HepG2 (cell line): ENCODE measurements at regions not wholly inside any gene's neighbourhood (a gene's known extent, or its start where the extent isn't known, plus 50 kb on each side); places are given as distances from the start of the nearest gene placed in this dataset.

ENCODE experiments used
- ATAC-seq: fragments of 200-7000 bp; cut with Tn5 transposase; 3 replicates; pipeline ENCODE4 v1.9.1; 2020; ENCODE audit warnings: mild to moderate bottlenecking, moderate library complexity
- BruUV-seq: library from RNA; stranded (reverse); fragments of 400-500 nt; replicated peaks from 2 replicates; lab custom pipeline; 2021; lab: Mats Ljungman, UMichigan
- CTCF ChIA-PET: fragments of 300-600 bp; formaldehyde crosslinking; extraction: SDS; loops from one replicate; lab custom pipeline; 2021; ENCODE audit warnings: low total read pairs, inconsistent platforms, low intra/inter-chr PET ratio; lab: Yijun Ruan, JAX
- POLR2A ChIA-PET: fragments of 350-600 bp; sonication (Branson Sonifier 250); formaldehyde crosslinking; loops from one replicate; lab custom pipeline; 2020; ENCODE audit warnings: antibody characterized with exemption, inconsistent platforms; lab: Yijun Ruan, JAX
- DNase-seq: peaks from one replicate; pipeline ENCODE4 v3.0.0-alpha.2; 2015; ENCODE audit warnings: low spot score
- FAIRE-seq: peaks from 3 replicates; lab custom pipeline; 2011; peaks lifted over from hg19 to GRCh38; lab: Jason Lieb, UNC
- H2AFZ ChIP-seq: one replicate; pipeline ENCODE4 v1.6.1; 2011; ENCODE audit warnings: low read length, inconsistent platforms
- H3K27ac ChIP-seq: fragments of 300-600 bp; 3 replicates; pipeline ENCODE4 v1.8.0; 2011; ENCODE audit warnings: mixed run types, mild to moderate bottlenecking, mixed read lengths, low read length, inconsistent platforms; ENCODE audit not compliant: insufficient read depth; ENCODE audit errors: extremely low read length
- H3K27me3 ChIP-seq, 2 experiments: fragments of 200-600 bp in 1 of 2; 2 replicates in 1 of 2; 3 replicates in 1 of 2; pipeline versions ENCODE4 v1.6.0 to v1.8.0; 2011; ENCODE audit warnings: low read length in 2 of 2, mild to moderate bottlenecking in 2 of 2, moderate library complexity in 2 of 2, inconsistent platforms in 1 of 2; ENCODE audit not compliant: insufficient read depth in 2 of 2, control insufficient read depth in 1 of 2
- H3K36me3 ChIP-seq, 2 experiments: fragments of 200-600 bp in 1 of 2; replicated peaks in 1 of 2; 2 replicates in 1 of 2; 3 replicates in 1 of 2; pipeline versions ENCODE4 v1.5.1 to v1.8.0; 2011; ENCODE audit warnings: low read length in 2 of 2, inconsistent platforms in 1 of 2; ENCODE audit not compliant: insufficient read depth in 2 of 2, control insufficient read depth in 1 of 2
- H3K4me1 ChIP-seq: 2 replicates; pipeline ENCODE4 v1.5.1; 2012; ENCODE audit warnings: low read length, inconsistent platforms; ENCODE audit not compliant: insufficient read depth
- H3K4me2 ChIP-seq: 2 replicates; pipeline ENCODE4 v1.6.0; 2011; ENCODE audit warnings: low read depth, low read length, inconsistent platforms
- H3K4me3 ChIP-seq, 3 experiments: fragments of 200-600 bp in 1 of 3; sonication (generic), shearing (Covaris generic) in 1 of 3; replicated peaks in 1 of 3; 2 replicates each; pipeline ENCODE4 v1.5.1; 2011 to 2016; ENCODE audit warnings: low read length in 3 of 3, inconsistent platforms in 2 of 3, low read depth in 2 of 3, mild to moderate bottlenecking in 2 of 3, control low read depth in 1 of 3, mixed read lengths in 1 of 3; ENCODE audit not compliant: insufficient read depth in 1 of 3
- H3K79me2 ChIP-seq: one replicate; pipeline ENCODE4 v1.6.1; 2011; ENCODE audit warnings: low read length, inconsistent platforms; ENCODE audit not compliant: insufficient read depth
- H3K9ac ChIP-seq: 2 replicates; pipeline ENCODE4 v1.6.0; 2011; ENCODE audit warnings: mild to moderate bottlenecking, low read depth, low read length, inconsistent platforms; ENCODE audit not compliant: insufficient read depth
- H3K9me3 ChIP-seq: 2 replicates; pipeline ENCODE4 v1.5.1; 2012; ENCODE audit warnings: mild to moderate bottlenecking, low read length
- H4K20me1 ChIP-seq: 2 replicates; pipeline ENCODE4 v1.6.0; 2011; ENCODE audit warnings: inconsistent platforms, mild to moderate bottlenecking, low read length, moderate library complexity; ENCODE audit not compliant: insufficient read depth
- AGO2 ChIP-seq: fragments of 200-400 bp; formaldehyde crosslinking; optimal IDR thresholded peaks from 2 replicates; pipeline ENCODE3; 2017; ENCODE audit warnings: mild to moderate bottlenecking, low read depth, low read length, moderate library complexity
- CENPBD1 ChIP-seq: sonication (generic); formaldehyde crosslinking; IDR thresholded peaks from 2 replicates; pipeline ENCODE4 v1.8.0; 2022; ENCODE audit warnings: missing genetic modification reagents, low read depth, mild to moderate bottlenecking, borderline replicate concordance
- HNRNPK ChIP-seq: fragments of 200-400 bp; formaldehyde crosslinking; IDR thresholded peaks from 2 replicates; pipeline ENCODE4 v1.6.1; 2018; ENCODE audit warnings: low read length, low read depth, moderate library complexity, mild to moderate bottlenecking; ENCODE audit not compliant: poor library complexity, severe bottlenecking
- NR1H2 ChIP-seq: sonication (generic); formaldehyde crosslinking; IDR thresholded peaks from 2 replicates; pipeline ENCODE4 v1.8.1; 2022; ENCODE audit warnings: low read depth, missing genetic modification reagents, borderline replicate concordance
- SYNCRIP ChIP-seq: fragments of 200-400 bp; formaldehyde crosslinking; IDR thresholded peaks from 2 replicates; pipeline ENCODE4 v1.6.1; 2018; ENCODE audit warnings: mild to moderate bottlenecking, low read depth, low read length; ENCODE audit not compliant: insufficient read depth
- TFDP2 ChIP-seq: sonication (generic); formaldehyde crosslinking; IDR thresholded peaks from 2 replicates; pipeline ENCODE4 v1.4.0; 2020; ENCODE audit warnings: missing genetic modification reagents
- ZNF274 ChIP-seq: sonication (generic); formaldehyde crosslinking; IDR thresholded peaks from 2 replicates; pipeline ENCODE4 v1.5.1; 2020; ENCODE audit warnings: mild to moderate bottlenecking, missing genetic modification reagents
- ZNF335 ChIP-seq: sonication (generic); formaldehyde crosslinking; IDR thresholded peaks from 2 replicates; pipeline ENCODE4 v1.4.0; 2020; ENCODE audit warnings: missing genetic modification reagents
- ZNF530 ChIP-seq: sonication (generic); formaldehyde crosslinking; IDR thresholded peaks from 2 replicates; pipeline ENCODE4 v1.5.0; 2020; ENCODE audit warnings: low read depth, mild to moderate bottlenecking, missing genetic modification reagents
- ZNF597 ChIP-seq: sonication (generic); formaldehyde crosslinking; IDR thresholded peaks from 2 replicates; pipeline ENCODE4 v1.5.0; 2020; ENCODE audit warnings: missing genetic modification reagents
- ZNF737 ChIP-seq: sonication (generic); formaldehyde crosslinking; IDR thresholded peaks from 2 replicates; pipeline ENCODE4 v1.5.0; 2020; ENCODE audit warnings: missing genetic modification reagents, mild to moderate bottlenecking, borderline replicate concordance
- ZNF773 ChIP-seq: sonication (generic); formaldehyde crosslinking; IDR thresholded peaks from 2 replicates; pipeline ENCODE4 v1.4.0; 2020; ENCODE audit warnings: missing genetic modification reagents, borderline replicate concordance
- ZNF782 ChIP-seq: sonication (generic); formaldehyde crosslinking; IDR thresholded peaks from 2 replicates; pipeline ENCODE4 v1.4.0; 2020; ENCODE audit warnings: missing genetic modification reagents, mild to moderate bottlenecking, borderline replicate concordance
- WGBS: methylation state at CpG from one replicate; pipeline ENCODE4 v1.1.6; 2017; ENCODE audit warnings: low lambda C conversion rate; 5-methylcytosine and 5-hydroxymethylcytosine counted together
- in situ Hi-C: cut with HindIII; loops from 2 replicates; pipeline ENCODE4 v1.10.0; 2017; ENCODE audit warnings: low pct_unique_long_range_greater_than_20kb; ENCODE audit not compliant: extremely low pct_ligation_motif_present
- intact Hi-C: fragments of 100-400 bp; cut with micrococcal nuclease; formaldehyde crosslinking; loops from one replicate; pipeline ENCODE4 v1.10.0; 2022; ENCODE audit not compliant: unreplicated experiment
- TF ChIP-seq, protein P1 (sequence below): sonication (generic); formaldehyde crosslinking; IDR thresholded peaks from 2 replicates; pipeline ENCODE4 v1.5.0; 2020; ENCODE audit warnings: missing genetic modification reagents, mild to moderate bottlenecking, borderline replicate concordance
- TF ChIP-seq, protein P2 (sequence below): fragments of 450-650 bp; IDR thresholded peaks from 2 replicates; pipeline ENCODE4 v1.6.1; 2017; ENCODE audit warnings: mild to moderate bottlenecking
- TF ChIP-seq, protein P3 (sequence below): sonication (generic); formaldehyde crosslinking; IDR thresholded peaks from 2 replicates; pipeline ENCODE4 v1.4.0; 2020; ENCODE audit warnings: mild to moderate bottlenecking, missing genetic modification reagents

DNA sequence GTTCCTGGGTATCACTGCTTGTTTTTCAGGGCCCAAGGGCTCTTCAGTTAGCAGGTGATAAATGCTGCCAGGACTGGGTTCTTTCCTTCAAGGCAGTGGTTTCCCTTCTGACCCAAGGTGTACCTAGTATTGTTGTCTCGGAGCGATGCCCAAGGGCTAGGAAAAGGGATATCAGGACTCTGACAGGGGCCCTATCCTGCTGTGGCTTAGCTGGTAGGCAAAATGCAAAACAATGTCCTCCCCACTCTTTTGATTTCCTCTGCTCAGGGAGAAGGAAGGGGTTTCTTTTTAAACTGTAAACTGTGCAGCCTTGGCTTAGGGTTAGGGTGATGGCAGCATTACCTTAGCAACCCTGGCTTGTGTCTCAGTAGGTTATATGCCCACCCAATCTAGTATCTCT is 508.8 kb upstream of the CTNND2 start:
- Histone ChIP-seq H3K36me3 (no peaks in the 10 kb centered on the region), H3K79me2 (no peaks in the 10 kb centered on the region), H3K9ac (no peak overlapping the region), H3K27ac (no peak overlapping the region), H3K4me2 (no peak overlapping the region), H3K4me3 (no peak overlapping the region), H3K9me3 (peaks cover 83% of the 10 kb centered on the region), H3K4me1 (no peaks in the 10 kb centered on the region), H4K20me1 (no peaks in the 10 kb centered on the region), H3K27me3 (no peaks in the 10 kb centered on the region), H2AFZ (no peak overlapping the region)
- intact Hi-C loops (no loop called here), in situ Hi-C loops (no loop called here)
- 0% methylated on average over 2 of the region's 2 CpGs for WGBS
- DNase-seq (no peak), FAIRE-seq (no peak), ATAC-seq (no peak)
- POLR2A ChIA-PET: no interaction called here
- no TSS peak for BruUV-seq
- CTCF ChIA-PET: no interaction called here
- no peak for TF ChIP-seq ZNF530
- TF ChIP-seq TFDP2 (CRISPR knock-in tag): no peak
- no peak for TF ChIP-seq ZNF597 (CRISPR knock-in tag)
- TF ChIP-seq HNRNPK: no peak
- TF ChIP-seq ZNF335 (CRISPR knock-in tag): no peak
- no peak for TF ChIP-seq NR1H2 (CRISPR knock-in tag)
- no peak for TF ChIP-seq AGO2
- TF ChIP-seq, protein P1, sequence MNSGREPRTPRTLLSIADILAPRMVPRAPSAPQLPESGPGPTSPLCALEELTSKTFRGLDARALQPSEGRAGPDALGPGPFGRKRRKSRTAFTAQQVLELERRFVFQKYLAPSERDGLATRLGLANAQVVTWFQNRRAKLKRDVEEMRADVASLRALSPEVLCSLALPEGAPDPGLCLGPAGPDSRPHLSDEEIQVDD (CRISPR knock-in tag): no peak
- TF ChIP-seq ZNF737: no peak
- TF ChIP-seq, protein P2, sequence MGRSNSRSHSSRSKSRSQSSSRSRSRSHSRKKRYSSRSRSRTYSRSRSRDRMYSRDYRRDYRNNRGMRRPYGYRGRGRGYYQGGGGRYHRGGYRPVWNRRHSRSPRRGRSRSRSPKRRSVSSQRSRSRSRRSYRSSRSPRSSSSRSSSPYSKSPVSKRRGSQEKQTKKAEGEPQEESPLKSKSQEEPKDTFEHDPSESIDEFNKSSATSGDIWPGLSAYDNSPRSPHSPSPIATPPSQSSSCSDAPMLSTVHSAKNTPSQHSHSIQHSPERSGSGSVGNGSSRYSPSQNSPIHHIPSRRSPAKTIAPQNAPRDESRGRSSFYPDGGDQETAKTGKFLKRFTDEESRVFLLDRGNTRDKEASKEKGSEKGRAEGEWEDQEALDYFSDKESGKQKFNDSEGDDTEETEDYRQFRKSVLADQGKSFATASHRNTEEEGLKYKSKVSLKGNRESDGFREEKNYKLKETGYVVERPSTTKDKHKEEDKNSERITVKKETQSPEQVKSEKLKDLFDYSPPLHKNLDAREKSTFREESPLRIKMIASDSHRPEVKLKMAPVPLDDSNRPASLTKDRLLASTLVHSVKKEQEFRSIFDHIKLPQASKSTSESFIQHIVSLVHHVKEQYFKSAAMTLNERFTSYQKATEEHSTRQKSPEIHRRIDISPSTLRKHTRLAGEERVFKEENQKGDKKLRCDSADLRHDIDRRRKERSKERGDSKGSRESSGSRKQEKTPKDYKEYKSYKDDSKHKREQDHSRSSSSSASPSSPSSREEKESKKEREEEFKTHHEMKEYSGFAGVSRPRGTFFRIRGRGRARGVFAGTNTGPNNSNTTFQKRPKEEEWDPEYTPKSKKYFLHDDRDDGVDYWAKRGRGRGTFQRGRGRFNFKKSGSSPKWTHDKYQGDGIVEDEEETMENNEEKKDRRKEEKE: no peak
- TF ChIP-seq, protein P3, sequence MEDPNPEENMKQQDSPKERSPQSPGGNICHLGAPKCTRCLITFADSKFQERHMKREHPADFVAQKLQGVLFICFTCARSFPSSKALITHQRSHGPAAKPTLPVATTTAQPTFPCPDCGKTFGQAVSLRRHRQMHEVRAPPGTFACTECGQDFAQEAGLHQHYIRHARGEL: no peak
- no peak for TF ChIP-seq ZNF274
- TF ChIP-seq SYNCRIP: no peak
- TF ChIP-seq ZNF773 (CRISPR knock-in tag): no peak
- no peak for TF ChIP-seq CENPBD1 (CRISPR knock-in tag)
- TF ChIP-seq ZNF782 (CRISPR knock-in tag): no peak
